ENCODE measurements at regions not wholly inside any gene's neighbourhood (a gene's known extent, or its start where the extent isn't known, plus 50 kb on each side); places are given as distances from the start of the nearest gene placed in this dataset.
"Not testable (repeated sequence)": the region's sequence is repeated elsewhere in the genome, so short reads cannot be mapped to it uniquely, and the experiment has no call there.

- DNase-seq: no peak
- no peaks in the 10 kb centered on the region for H3K27me3 ChIP-seq
- no peaks in the 10 kb centered on the region for H3K36me3 ChIP-seq
- no peak overlapping the region for H3K4me3 ChIP-seq
- H3K9me3 ChIP-seq: no peaks in the 10 kb centered on the region
These were observed 873.8 kb downstream of the TYW1 start for GRCh38 chr7:67870396-67870795.

- H3K27me3 ChIP-seq: no peaks in the 10 kb centered on the region; the same call in 1 of the 2 replicates
- DNase-seq: no peak
- no peaks in the 10 kb centered on the region for H3K9me3 ChIP-seq
- H3K36me3 ChIP-seq: no peaks in the 10 kb centered on the region
- no peak overlapping the region for H3K4me3 ChIP-seq
These were observed 878.9 kb downstream of the TYW1 start for GRCh38 chr7:67875558-67875957.

- Histone ChIP-seq H3K9me3 (no peaks in the 10 kb centered on the region), H3K36me3 (no peaks in the 10 kb centered on the region), H3K27me3 (no peaks in the 10 kb centered on the region; the same call in 1 of the 2 replicates), H3K4me3 (no peak overlapping the region)
- no peak for DNase-seq
These were observed 882.2 kb downstream of the TYW1 start for GRCh38 chr7:67878808-67879207.

GRCh38 chr7:67882843-67883242 lies 886.2 kb downstream of the TYW1 start:
- no peak overlapping the region for H3K4me3 ChIP-seq
- H3K9me3 ChIP-seq: no peaks in the 10 kb centered on the region
- H3K27me3 ChIP-seq: no peaks in the 10 kb centered on the region; the same call in 1 of the 2 replicates
- H3K36me3 ChIP-seq: no peaks in the 10 kb centered on the region
- DNase-seq: no peak

GRCh38 chr7:67890316-67890715 lies 893.7 kb downstream of the TYW1 start:
- no peaks in the 10 kb centered on the region for H3K36me3 ChIP-seq
- H3K27me3 ChIP-seq: no peaks in the 10 kb centered on the region
- no peak for DNase-seq
- H3K4me3 ChIP-seq: no peak overlapping the region
- H3K9me3 ChIP-seq: no peaks in the 10 kb centered on the region

GRCh38 chr7:67894746-67895145 lies 898.1 kb downstream of the TYW1 start:
- H3K27me3 ChIP-seq: no peaks in the 10 kb centered on the region
- H3K9me3 ChIP-seq: no peaks in the 10 kb centered on the region
- no peak overlapping the region for H3K4me3 ChIP-seq
- DNase-seq: peak; percentile 17
- no peaks in the 10 kb centered on the region for H3K36me3 ChIP-seq

- DNase-seq: no peak
- Histone ChIP-seq H3K27me3 (no peaks in the 10 kb centered on the region), H3K36me3 (no peaks in the 10 kb centered on the region), H3K4me3 (no peak overlapping the region), H3K9me3 (no peaks in the 10 kb centered on the region)
These were observed 900.1 kb downstream of the TYW1 start for GRCh38 chr7:67896721-67897120.

- Histone ChIP-seq H3K36me3 (no peaks in the 10 kb centered on the region), H3K4me3 (no peak overlapping the region), H3K27me3 (no peaks in the 10 kb centered on the region), H3K9me3 (no peaks in the 10 kb centered on the region)
- DNase-seq: no peak
These were observed 903.8 kb downstream of the TYW1 start for GRCh38 chr7:67900456-67900855.

GRCh38 chr7:67901808-67902480 lies 905.3 kb downstream of the TYW1 start:
- Histone ChIP-seq H3K9me3 (no peaks in the 10 kb centered on the region), H3K36me3 (no peaks in the 10 kb centered on the region), H3K4me3 (no peak overlapping the region), H3K27me3 (no peaks in the 10 kb centered on the region)
- DNase-seq: no peak

- Histone ChIP-seq H3K4me3 (no peak overlapping the region), H3K36me3 (no peaks in the 10 kb centered on the region), H3K9me3 (no peaks in the 10 kb centered on the region), H3K27me3 (no peaks in the 10 kb centered on the region)
- DNase-seq: no peak
These were observed 911.2 kb downstream of the TYW1 start for GRCh38 chr7:67907792-67908191.

- no peak overlapping the region for H3K4me3 ChIP-seq
- no peaks in the 10 kb centered on the region for H3K36me3 ChIP-seq
- H3K9me3 ChIP-seq: no peaks in the 10 kb centered on the region
- DNase-seq: no peak
- no peaks in the 10 kb centered on the region for H3K27me3 ChIP-seq
These were observed 915.8 kb downstream of the TYW1 start for GRCh38 chr7:67912437-67912836.

GRCh38 chr7:67913604-67914003 lies 917.0 kb downstream of the TYW1 start:
- H3K27me3 ChIP-seq: no peaks in the 10 kb centered on the region
- DNase-seq: peak; percentile 31
- 0 out of 2 replicates have a peak, but pooled peaks cover 2% of the 10 kb centered on the region for H3K9me3 ChIP-seq
- no peak overlapping the region for H3K4me3 ChIP-seq
- no peaks in the 10 kb centered on the region for H3K36me3 ChIP-seq

- H3K4me3 ChIP-seq, H3K9me3 ChIP-seq, H3K27me3 ChIP-seq, H3K36me3 ChIP-seq, DNase-seq: not testable (repeated sequence)
These were observed 919.5 kb downstream of the TYW1 start for GRCh38 chr7:67916111-67916510.

GRCh38 chr7:67916571-67917436 lies 920.2 kb downstream of the TYW1 start:
- H3K9me3 ChIP-seq: 0 out of 2 replicates have a peak, but pooled peaks cover 2% of the 10 kb centered on the region
- no peaks in the 10 kb centered on the region for H3K36me3 ChIP-seq
- no peak for DNase-seq
- H3K27me3 ChIP-seq: no peaks in the 10 kb centered on the region
- no peak overlapping the region for H3K4me3 ChIP-seq

- no peaks in the 10 kb centered on the region for H3K27me3 ChIP-seq
- no peak overlapping the region for H3K4me3 ChIP-seq
- H3K9me3 ChIP-seq: 0 out of 2 replicates have a peak, but pooled peaks cover 2% of the 10 kb centered on the region
- no peaks in the 10 kb centered on the region for H3K36me3 ChIP-seq
- no peak for DNase-seq
These were observed 920.8 kb downstream of the TYW1 start for GRCh38 chr7:67917437-67917755.

GRCh38 chr7:67918158-67918557 lies 921.5 kb downstream of the TYW1 start:
- H3K4me3 ChIP-seq: no peak overlapping the region
- 0 out of 2 replicates have a peak, but pooled peaks cover 2% of the 10 kb centered on the region for H3K9me3 ChIP-seq
- no peak for DNase-seq
- H3K36me3 ChIP-seq: no peaks in the 10 kb centered on the region
- H3K27me3 ChIP-seq: no peaks in the 10 kb centered on the region

- DNase-seq: no peak
- Histone ChIP-seq H3K36me3 (no peaks in the 10 kb centered on the region), H3K4me3 (no peak overlapping the region), H3K9me3 (0 out of 2 replicates have a peak, but pooled peaks cover 2% of the 10 kb centered on the region), H3K27me3 (no peaks in the 10 kb centered on the region)
These were observed 926.7 kb downstream of the TYW1 start for GRCh38 chr7:67923286-67923685.

- Histone ChIP-seq H3K27me3 (no peaks in the 10 kb centered on the region), H3K9me3 (no peaks in the 10 kb centered on the region), H3K36me3 (no peaks in the 10 kb centered on the region), H3K4me3 (no peak overlapping the region)
- no peak for DNase-seq
These were observed 931.5 kb downstream of the TYW1 start for GRCh38 chr7:67928141-67928540.

All from MG63 (cell line).